ENCODE measurements at regions not wholly inside any gene's neighbourhood (a gene's known extent, or its start where the extent isn't known, plus 50 kb on each side); places are given as distances from the start of the nearest gene placed in this dataset.
"Not testable (repeated sequence)": the region's sequence is repeated elsewhere in the genome, so short reads cannot be mapped to it uniquely, and the experiment has no call there.

GRCh38 chr2:3115301-3116042 lies 262.1 kb downstream of the EIPR1 start:
- DNase-seq (ENCODE audit: low read depth): no peak

GRCh38 chr2:3114406-3115185 lies 263.0 kb downstream of the EIPR1 start:
- no peak for DNase-seq (ENCODE audit: low read depth)

- DNase-seq (ENCODE audit: low read depth): no peak
Measured at GRCh38 chr2:3113769-3114168, 263.8 kb downstream of the EIPR1 start.

- DNase-seq (ENCODE audit: low read depth): no peak
Measured at GRCh38 chr2:3113122-3113521, 264.5 kb downstream of the EIPR1 start.

GRCh38 chr2:3112553-3112952 lies 265.1 kb downstream of the EIPR1 start:
- no peak for DNase-seq (ENCODE audit: low read depth)

- no peak for DNase-seq (ENCODE audit: low read depth)
Measured at GRCh38 chr2:3112131-3112530, 265.5 kb downstream of the EIPR1 start.

- no peak for DNase-seq (ENCODE audit: low read depth)
Measured at GRCh38 chr2:3110994-3111666, 266.5 kb downstream of the EIPR1 start.

GRCh38 chr2:3110555-3110954 lies 267.1 kb downstream of the EIPR1 start:
- DNase-seq (ENCODE audit: low read depth): no peak

GRCh38 chr2:3108710-3109702 lies 268.6 kb downstream of the EIPR1 start:
- no peak for DNase-seq (ENCODE audit: low read depth)

- DNase-seq (ENCODE audit: low read depth): no peak
Measured at GRCh38 chr2:3108105-3108504, 269.5 kb downstream of the EIPR1 start.

GRCh38 chr2:3107567-3107966 lies 270.1 kb downstream of the EIPR1 start:
- DNase-seq (ENCODE audit: low read depth): no peak

- DNase-seq (ENCODE audit: low read depth): no peak
Measured at GRCh38 chr2:3105814-3106569, 271.6 kb downstream of the EIPR1 start.

- DNase-seq (ENCODE audit: low read depth): not testable (repeated sequence)
Measured at GRCh38 chr2:3104958-3105813, 272.4 kb downstream of the EIPR1 start.

GRCh38 chr2:3104261-3104660 lies 273.4 kb downstream of the EIPR1 start:
- no peak for DNase-seq (ENCODE audit: low read depth)

- no peak for DNase-seq (ENCODE audit: low read depth)
Measured at GRCh38 chr2:3102922-3103569, 274.6 kb downstream of the EIPR1 start.

- no peak for DNase-seq (ENCODE audit: low read depth)
Measured at GRCh38 chr2:3102081-3102921, 275.3 kb downstream of the EIPR1 start.

GRCh38 chr2:3101016-3101942 lies 276.3 kb downstream of the EIPR1 start:
- DNase-seq (ENCODE audit: low read depth): no peak

Measured in T-helper 22 cell (primary cell).